Heart left ventricle (tissue), 16 donors: ENCODE measurements at regions not wholly inside any gene's neighbourhood (a gene's known extent, or its start where the extent isn't known, plus 50 kb on each side); places are given as distances from the start of the nearest gene placed in this dataset.

ENCODE experiments used
- ATAC-seq, 4 donors: fragments of 200-7000 bp; cut with Tn5 transposase; one replicate each; pipeline ENCODE4 v1.9.1; 2020 to 2022; ENCODE audit warnings: moderate library complexity in 4 of 4, mild to moderate bottlenecking in 3 of 4, moderate number of reproducible peaks in 1 of 4
- DNase-seq, 5 donors: peaks; one replicate each; pipeline ENCODE4 v3.0.0-alpha.2; 2020
- H3K27ac ChIP-seq, 12 donors: fragments of 200-600 bp; sonication (generic) in 4 of 12; one replicate each; pipeline versions ENCODE4 v1.5.0 to v1.8.0; 2016 to 2022; ENCODE audit warnings: mild to moderate bottlenecking in 2 of 12
- H3K27me3 ChIP-seq, 9 donors: fragments of 200-600 bp; sonication (generic) in 2 of 9; one replicate each; pipeline versions ENCODE4 v1.5.1 to v1.8.0; 2016 to 2022; ENCODE audit warnings: mild to moderate bottlenecking in 3 of 9
- H3K36me3 ChIP-seq, 9 donors: fragments of 200-600 bp; sonication (generic) in 2 of 9; one replicate each; pipeline versions ENCODE4 v1.5.0 to v1.8.0; 2018 to 2022; ENCODE audit warnings: mild to moderate bottlenecking in 2 of 9
- H3K4me1 ChIP-seq, 12 donors: fragments of 200-600 bp; sonication (generic) in 4 of 12; one replicate each; pipeline versions ENCODE4 v1.5.0 to v1.8.0; 2016 to 2022; ENCODE audit warnings: mild to moderate bottlenecking in 3 of 12
- H3K4me3 ChIP-seq, 12 donors: fragments of 200-600 bp; sonication (generic) in 4 of 12; one replicate each; pipeline versions ENCODE4 v1.5.0 to v1.8.0; 2017 to 2022; ENCODE audit warnings: mild to moderate bottlenecking in 9 of 12, moderate library complexity in 4 of 12
- H3K9me3 ChIP-seq, 12 donors: fragments of 200-600 bp; sonication (generic) in 4 of 12; one replicate each; pipeline versions ENCODE4 v1.5.0 to v1.8.0; 2016 to 2022; ENCODE audit warnings: mild to moderate bottlenecking in 1 of 12
- POLR2A ChIP-seq, 2 donors: fragments of 450-650 bp; IDR thresholded peaks; one replicate each; pipeline ENCODE4 v1.6.1; 2017; ENCODE audit warnings: antibody characterized with exemption in 2 of 2, mild to moderate bottlenecking in 2 of 2, moderate library complexity in 2 of 2
- WGBS, 4 donors: extraction: QIAGEN DNeasy Blood & Tissue Kit in 2 of 4; methylation state at CpG; one replicate each; pipeline versions ENCODE4 v1.1.5 to v1.1.7; 2013 to 2018; 5-methylcytosine and 5-hydroxymethylcytosine counted together
- intact Hi-C, 10 donors: fragments of 100-400 bp; cut with DNase I; formaldehyde crosslinking; loops; one replicate each; pipeline versions ENCODE4 v1.11.1 to v1.14.2; 2022
- TF ChIP-seq, protein P1 (sequence below), 12 donors: fragments of 200-600 bp; sonication (generic) in 4 of 12; IDR thresholded peaks; one replicate each; pipeline versions ENCODE4 v1.5.0 to v1.8.0; 2018 to 2022; ENCODE audit warnings: antibody characterized with exemption in 12 of 12, mild to moderate bottlenecking in 5 of 12
- donor health status: ischemic (EF 13 %, LVEDD 7.1; RV severe dilation, severe dysfunction).
- donor health status: healthy with polysubstance abuse.
- donor health status: DM: no; HTN: yes; CAD: no.
- donor health status: DM: no; HTN: no; CAD: no.
- donor health status: ischemic (EF 25% LVEDD 6.9; RV normal size, moderate dysfunction).
- donor health status: ischemic (EF 25% LVEDD 5.7; RV mildly dilated, moderate dysfunction).
- donor health status: healthy.
- donor health status: DM: yes; HTN: yes; CAD: no.
- donor health status: ischemic (EF 35%, LVEDD 5.7; RV mildly dilated, moderate dysfunction).
- donor health status: nonischemic (EF 11% LVEDD 7.7; RV severe dilation, severe dysfunction).
- donor health status: DM: yes; HTN: yes; CAD: no.
- donor health status: PGD.
- donor health status: ischemic (EF 29% LVEDD 5.4; RV normal size, mild dysfunction).
- donor health status: nonischemic (EF 23%, LVEDD 6.1; RV moderate dilation, normal function).

DNA sequence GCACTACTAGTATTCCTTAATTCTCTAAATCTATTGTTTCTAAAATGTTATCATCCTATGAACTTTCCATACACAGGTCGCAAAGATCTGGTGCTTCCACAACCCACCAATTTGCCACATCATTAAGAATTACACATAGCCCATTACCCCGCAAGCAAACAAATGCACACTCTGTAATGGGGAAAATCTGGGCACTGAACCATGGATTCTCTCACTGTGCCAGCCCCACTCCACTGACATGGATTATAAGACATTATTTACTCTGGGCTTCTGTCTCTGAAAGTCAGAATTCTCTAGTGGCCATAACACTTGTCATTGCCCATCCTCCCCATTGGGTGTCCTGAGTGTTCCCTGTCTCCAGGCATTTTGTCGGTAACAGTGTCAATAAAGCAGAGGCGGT lies 537.1 kb downstream of the EPHA4 start:
- WGBS, 4 donors = 94 to 99% (median 97%) methylated on average over 4 of the region's 4 CpGs
- intact Hi-C loops = no loop called here
- no peak for ATAC-seq

GRCh38 chr2:221042926-221043325 lies 529.2 kb downstream of the EPHA4 start:
- Histone ChIP-seq H3K9me3 (peaks cover 0 to 3% (median 0%) of the 10 kb centered on the region in 12 donors), H3K4me3 (no peak overlapping the region), H3K4me1 (no peaks in the 10 kb centered on the region), H3K27ac (no peak overlapping the region), H3K27me3 (no peaks in the 10 kb centered on the region), H3K36me3 (no peaks in the 10 kb centered on the region)
- 64 to 75% (median 70%) methylated on average over 6 of the region's 6 CpGs for WGBS, 4 donors
- intact Hi-C loops = no loop called here
- DNase-seq = no peak
- TF ChIP-seq, protein P1, sequence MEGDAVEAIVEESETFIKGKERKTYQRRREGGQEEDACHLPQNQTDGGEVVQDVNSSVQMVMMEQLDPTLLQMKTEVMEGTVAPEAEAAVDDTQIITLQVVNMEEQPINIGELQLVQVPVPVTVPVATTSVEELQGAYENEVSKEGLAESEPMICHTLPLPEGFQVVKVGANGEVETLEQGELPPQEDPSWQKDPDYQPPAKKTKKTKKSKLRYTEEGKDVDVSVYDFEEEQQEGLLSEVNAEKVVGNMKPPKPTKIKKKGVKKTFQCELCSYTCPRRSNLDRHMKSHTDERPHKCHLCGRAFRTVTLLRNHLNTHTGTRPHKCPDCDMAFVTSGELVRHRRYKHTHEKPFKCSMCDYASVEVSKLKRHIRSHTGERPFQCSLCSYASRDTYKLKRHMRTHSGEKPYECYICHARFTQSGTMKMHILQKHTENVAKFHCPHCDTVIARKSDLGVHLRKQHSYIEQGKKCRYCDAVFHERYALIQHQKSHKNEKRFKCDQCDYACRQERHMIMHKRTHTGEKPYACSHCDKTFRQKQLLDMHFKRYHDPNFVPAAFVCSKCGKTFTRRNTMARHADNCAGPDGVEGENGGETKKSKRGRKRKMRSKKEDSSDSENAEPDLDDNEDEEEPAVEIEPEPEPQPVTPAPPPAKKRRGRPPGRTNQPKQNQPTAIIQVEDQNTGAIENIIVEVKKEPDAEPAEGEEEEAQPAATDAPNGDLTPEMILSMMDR (IDR thresholded peaks at IDR 0.05) = no peak
- TF ChIP-seq POLR2A (IDR thresholded peaks at IDR 0.05) = no peak
- no peak for ATAC-seq

More for the DNA sequence above, 537.1 kb downstream of the EPHA4 start:
- Histone ChIP-seq H3K4me3 (no peak overlapping the region), H3K4me1 (no peaks in the 10 kb centered on the region), H3K27ac (no peak overlapping the region), H3K36me3 (no peaks in the 10 kb centered on the region), H3K9me3 (peaks cover 0 to 3% (median 0%) of the 10 kb centered on the region in 12 donors), H3K27me3 (no peaks in the 10 kb centered on the region)
- no peak for DNase-seq
- TF ChIP-seq POLR2A (IDR thresholded peaks at IDR 0.05) = no peak
- TF ChIP-seq, protein P1 (IDR thresholded peaks at IDR 0.05) = no peak

- Histone ChIP-seq H3K4me3 (no peak overlapping the region), H3K27ac (no peak overlapping the region), H3K9me3 (no peaks in the 10 kb centered on the region), H3K4me1 (no peaks in the 10 kb centered on the region), H3K36me3 (no peaks in the 10 kb centered on the region), H3K27me3 (no peaks in the 10 kb centered on the region)
- no peak for DNase-seq
- ATAC-seq = no peak
- TF ChIP-seq, protein P1 (IDR thresholded peaks at IDR 0.05) = no peak
- TF ChIP-seq POLR2A (IDR thresholded peaks at IDR 0.05) = no peak
- 85 to 95% (median 90%) methylated on average over 5 of the region's 5 CpGs for WGBS, 4 donors
- intact Hi-C loops = no loop called here
Observed at GRCh38 chr2:221044781-221045180, 527.3 kb downstream of the EPHA4 start.

GRCh38 chr2:221050020-221050795 lies 521.9 kb downstream of the EPHA4 start:
- H3K36me3 ChIP-seq = no peaks in the 10 kb centered on the region
- 82 to 98% (median 85%) methylated on average over 4 of the region's 4 CpGs for WGBS, 4 donors
- no peak overlapping the region for H3K4me3 ChIP-seq
- no peak for TF ChIP-seq POLR2A (IDR thresholded peaks at IDR 0.05)
- TF ChIP-seq, protein P1 (IDR thresholded peaks at IDR 0.05) = no peak
- no peak overlapping the region for H3K27ac ChIP-seq
- H3K9me3 ChIP-seq = no peaks in the 10 kb centered on the region
- intact Hi-C loops = no loop called here
- DNase-seq (no peak), ATAC-seq (no peak)
- no peaks in the 10 kb centered on the region for H3K27me3 ChIP-seq
- no peaks in the 10 kb centered on the region for H3K4me1 ChIP-seq
